Transverse colon (tissue), 4 donors: ENCODE measurements at regions not wholly inside any gene's neighbourhood (a gene's known extent, or its start where the extent isn't known, plus 50 kb on each side); places are given as distances from the start of the nearest gene placed in this dataset.

ENCODE experiments used
- DNase-seq: peaks from one replicate; pipeline ENCODE4 v3.0.0-alpha.2; 2019
- H3K27ac ChIP-seq, 4 donors: fragments of 200-600 bp; sonication (generic); 2 replicates each; pipeline ENCODE4 v1.5.1; 2016 to 2018; ENCODE audit warnings: inconsistent platforms in 4 of 4
- H3K27me3 ChIP-seq: fragments of 200-600 bp; sonication (generic); 2 replicates; pipeline ENCODE4 v1.5.1; 2017; ENCODE audit warnings: inconsistent platforms
- H3K36me3 ChIP-seq, 4 donors: fragments of 200-600 bp; sonication (generic); 2 replicates each; pipeline ENCODE4 v1.5.1; 2017 to 2019; ENCODE audit warnings: inconsistent platforms in 4 of 4
- H3K4me1 ChIP-seq, 4 donors: fragments of 200-600 bp; sonication (generic); 2 replicates each; pipeline ENCODE4 v1.5.1; 2017 to 2020; ENCODE audit warnings: inconsistent platforms in 4 of 4
- H3K4me3 ChIP-seq, 4 donors: fragments of 200-600 bp; sonication (generic); 1 replicate in 1 of 4; 2 replicates in 3 of 4; pipeline versions ENCODE4 v1.5.1 to v1.6.1; 2017 to 2019; ENCODE audit warnings: inconsistent platforms in 4 of 4
- H3K9me3 ChIP-seq, 2 donors: fragments of 200-600 bp; sonication (generic); 2 replicates each; pipeline ENCODE4 v1.5.1; 2017 to 2019; ENCODE audit warnings: inconsistent platforms in 2 of 2
- CTCF ChIP-seq, 5 experiments: fragments of 200-600 bp in 3 of 5; fragments of 450-650 bp in 2 of 5; sonication (generic) in 3 of 5; IDR thresholded peaks; 1 replicate in 2 of 5; 2 replicates in 3 of 5; pipeline ENCODE4 v1.5.1; 2016 to 2017; ENCODE audit warnings: antibody characterized with exemption in 5 of 5, inconsistent platforms in 3 of 5, mild to moderate bottlenecking in 2 of 5, moderate library complexity in 1 of 5
- EP300 ChIP-seq: sonication (generic); formaldehyde crosslinking; IDR thresholded peaks from one replicate; pipeline ENCODE4 v1.6.1; 2017; ENCODE audit warnings: antibody characterized with exemption, low read depth
- POLR2A ChIP-seq: fragments of 450-650 bp; IDR thresholded peaks from one replicate; pipeline ENCODE4 v1.6.1; 2016; ENCODE audit warnings: antibody characterized with exemption, mild to moderate bottlenecking, moderate library complexity
- POLR2AphosphoS5 ChIP-seq, 3 donors: sonication (generic); formaldehyde crosslinking; IDR thresholded peaks; one replicate each; pipeline ENCODE4 v1.6.1; 2016; ENCODE audit warnings: antibody characterized with exemption in 3 of 3
- WGBS, 2 donors: methylation state at CpG; one replicate each; pipeline ENCODE4 v1.1.5; 2018; ENCODE audit warnings: low coverage in 1 of 2; 5-methylcytosine and 5-hydroxymethylcytosine counted together
- in situ Hi-C, 4 donors: fragments of 200-750 bp; cut with MboI; loops; one replicate each; pipeline versions ENCODE4 v1.15.0 to v1.15.1; 2017; ENCODE audit warnings: low sequenced_read_pairs in 3 of 4, low pct_ligation_motif_present in 1 of 4, low pct_unique_long_range_greater_than_20kb in 1 of 4
- intact Hi-C: fragments of 100-400 bp; cut with DNase I; formaldehyde crosslinking; loops from one replicate; pipeline ENCODE4 v1.15.1; 2023; ENCODE audit warnings: low total_unique reads

GRCh38 chr5:45098483-45098882, 289.7 kb downstream of the MRPS30 start:
- intact Hi-C loops = no loop called here
- Histone ChIP-seq H3K27ac (no peak overlapping the region), H3K27me3 (no peaks in the 10 kb centered on the region), H3K9me3 (no peaks in the 10 kb centered on the region), H3K4me3 (no peak overlapping the region), H3K36me3 (no peaks in the 10 kb centered on the region), H3K4me1 (no peaks in the 10 kb centered on the region)
- no peak for DNase-seq
- 70 to 81% methylated on average over 3 of the region's 3 CpGs for WGBS, 2 donors
- in situ Hi-C loops = no loop called here
- TF ChIP-seq EP300 = no peak

DNA sequence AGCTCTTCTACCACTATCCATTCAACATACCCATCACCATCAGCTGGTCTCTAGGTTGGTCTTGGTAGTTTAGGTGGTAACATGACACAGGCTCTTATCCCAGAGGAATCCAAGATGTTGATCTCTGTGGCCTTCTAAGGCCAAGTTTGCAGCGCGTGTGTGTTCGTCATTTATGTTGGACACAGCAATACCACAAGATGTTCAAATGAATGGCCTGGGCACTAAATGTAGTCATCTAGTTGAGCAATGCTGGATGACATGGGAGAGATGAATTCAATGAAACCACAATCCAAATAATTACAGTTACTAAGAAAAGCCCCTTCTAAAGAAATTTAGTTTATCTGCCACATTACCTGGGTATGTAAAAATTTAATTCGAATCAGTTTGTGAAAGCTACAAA, 292.4 kb downstream of the MRPS30 start:
- intact Hi-C loops (no loop called here), in situ Hi-C loops (no loop called here)
- DNase-seq = no peak
- no peaks in the 10 kb centered on the region for H3K36me3 ChIP-seq
- H3K4me1 ChIP-seq = no peaks in the 10 kb centered on the region
- H3K27ac ChIP-seq = no peak overlapping the region
- H3K27me3 ChIP-seq = no peaks in the 10 kb centered on the region
- no peak overlapping the region for H3K4me3 ChIP-seq
- TF ChIP-seq CTCF (IDR thresholded peaks at IDR 0.05) (no peak), POLR2A (no peak), EP300 (no peak), POLR2AphosphoS5 (IDR thresholded peaks at IDR 0.05) (no peak)
- 87 to 94% methylated on average over 3 to 4 of the region's 4 CpGs for WGBS, 2 donors
- H3K9me3 ChIP-seq = no peaks in the 10 kb centered on the region

DNA sequence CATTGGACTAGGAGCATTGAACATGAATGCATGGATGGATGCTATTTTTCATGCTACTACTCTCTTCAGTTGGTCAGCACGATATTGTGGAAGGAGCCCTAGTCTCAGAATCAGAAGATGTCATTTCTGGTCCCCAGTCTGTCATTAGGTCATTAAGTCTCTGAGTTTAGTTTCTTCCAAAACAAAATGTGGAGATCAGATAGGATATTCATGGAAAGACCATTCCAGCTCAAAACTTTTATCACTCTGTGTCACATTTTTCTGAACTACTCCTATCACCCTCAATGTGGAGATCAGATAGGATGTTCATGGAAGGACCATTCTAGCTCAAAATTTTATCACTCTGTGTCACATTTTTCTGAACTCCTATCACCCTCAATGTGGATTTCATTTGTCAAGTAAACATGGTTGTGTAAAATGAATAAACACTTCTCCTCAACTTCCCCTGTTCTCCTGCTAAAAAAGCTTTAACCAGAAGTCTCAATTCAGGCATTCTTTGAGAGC, 296.8 kb downstream of the MRPS30 start:
- DNase-seq = no peak
- TF ChIP-seq CTCF (IDR thresholded peaks at IDR 0.05) = no peak
- no peak for TF ChIP-seq EP300
- Histone ChIP-seq H3K36me3 (no peaks in the 10 kb centered on the region), H3K9me3 (no peaks in the 10 kb centered on the region), H3K27me3 (no peaks in the 10 kb centered on the region), H3K27ac (no peak overlapping the region), H3K4me3 (no peak overlapping the region), H3K4me1 (no peaks in the 10 kb centered on the region)
- intact Hi-C loops (no loop called here), in situ Hi-C loops (no loop called here)
- WGBS, 2 donors = 75% methylated on average over 1 of the region's 1 CpG; no CpG with 5 or more reads in 1 of the 2 donors

GRCh38 chr5:45109062-45109461, 300.3 kb downstream of the MRPS30 start:
- no peak for DNase-seq
- in situ Hi-C loops = no loop called here
- TF ChIP-seq EP300 = no peak
- no peak for TF ChIP-seq POLR2A
- TF ChIP-seq POLR2AphosphoS5 (IDR thresholded peaks at IDR 0.05) = no peak
- TF ChIP-seq CTCF (IDR thresholded peaks at IDR 0.05) = no peak
- Histone ChIP-seq H3K4me3 (no peak overlapping the region), H3K4me1 (no peaks in the 10 kb centered on the region), H3K27ac (no peak overlapping the region), H3K9me3 (no peaks in the 10 kb centered on the region), H3K36me3 (no peaks in the 10 kb centered on the region), H3K27me3 (no peaks in the 10 kb centered on the region)
- 50 to 83% methylated on average over 1 of the region's 1 CpG for WGBS, 2 donors
- intact Hi-C loops = no loop called here

DNA sequence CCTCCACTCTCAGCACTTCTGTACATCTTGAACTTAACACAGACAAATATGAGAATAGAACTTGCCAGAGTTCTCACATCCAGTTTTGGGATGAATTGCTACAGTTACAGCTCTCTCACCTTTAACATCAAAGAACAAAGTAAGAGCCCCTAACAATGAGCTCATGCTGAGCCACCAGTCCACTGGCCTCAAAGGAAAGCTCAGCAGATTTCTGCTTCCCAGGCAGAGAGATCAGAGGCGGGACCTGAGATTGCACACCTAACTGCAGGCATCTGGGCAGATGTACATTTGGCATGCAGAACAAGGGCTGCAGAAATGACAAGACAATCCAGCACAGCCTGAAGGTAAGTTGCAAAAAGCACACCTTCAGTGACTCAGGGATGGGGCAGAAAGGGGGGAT, 300.9 kb downstream of the MRPS30 start:
- no peak for TF ChIP-seq POLR2AphosphoS5 (IDR thresholded peaks at IDR 0.05)
- TF ChIP-seq POLR2A = no peak
- TF ChIP-seq EP300 = no peak
- TF ChIP-seq CTCF (IDR thresholded peaks at IDR 0.05) = no peak
- no peaks in the 10 kb centered on the region for H3K36me3 ChIP-seq
- no peak for DNase-seq
- intact Hi-C loops = no loop called here
- 63 to 100% methylated on average over 1 of the region's 1 CpG for WGBS, 2 donors
- H3K9me3 ChIP-seq = no peaks in the 10 kb centered on the region
- H3K27me3 ChIP-seq = no peaks in the 10 kb centered on the region
- in situ Hi-C loops = no loop called here
- no peak overlapping the region for H3K27ac ChIP-seq
- H3K4me3 ChIP-seq = no peak overlapping the region
- no peaks in the 10 kb centered on the region for H3K4me1 ChIP-seq
